ENCODE measurements at regions not wholly inside any gene's neighbourhood (a gene's known extent, or its start where the extent isn't known, plus 50 kb on each side); places are given as distances from the start of the nearest gene placed in this dataset.

GRCh38 chr9:16184964-16185646 is 632.3 kb downstream of the CCDC171 start:
- no peaks in the 10 kb centered on the region for H3K36me3 ChIP-seq
- no peaks in the 10 kb centered on the region for H3K27me3 ChIP-seq
- no peaks in the 10 kb centered on the region for H3K9me3 ChIP-seq
- TF ChIP-seq, protein P1, sequence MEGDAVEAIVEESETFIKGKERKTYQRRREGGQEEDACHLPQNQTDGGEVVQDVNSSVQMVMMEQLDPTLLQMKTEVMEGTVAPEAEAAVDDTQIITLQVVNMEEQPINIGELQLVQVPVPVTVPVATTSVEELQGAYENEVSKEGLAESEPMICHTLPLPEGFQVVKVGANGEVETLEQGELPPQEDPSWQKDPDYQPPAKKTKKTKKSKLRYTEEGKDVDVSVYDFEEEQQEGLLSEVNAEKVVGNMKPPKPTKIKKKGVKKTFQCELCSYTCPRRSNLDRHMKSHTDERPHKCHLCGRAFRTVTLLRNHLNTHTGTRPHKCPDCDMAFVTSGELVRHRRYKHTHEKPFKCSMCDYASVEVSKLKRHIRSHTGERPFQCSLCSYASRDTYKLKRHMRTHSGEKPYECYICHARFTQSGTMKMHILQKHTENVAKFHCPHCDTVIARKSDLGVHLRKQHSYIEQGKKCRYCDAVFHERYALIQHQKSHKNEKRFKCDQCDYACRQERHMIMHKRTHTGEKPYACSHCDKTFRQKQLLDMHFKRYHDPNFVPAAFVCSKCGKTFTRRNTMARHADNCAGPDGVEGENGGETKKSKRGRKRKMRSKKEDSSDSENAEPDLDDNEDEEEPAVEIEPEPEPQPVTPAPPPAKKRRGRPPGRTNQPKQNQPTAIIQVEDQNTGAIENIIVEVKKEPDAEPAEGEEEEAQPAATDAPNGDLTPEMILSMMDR (IDR thresholded peaks at IDR 0.05): no peak
- no peaks in the 10 kb centered on the region for H3K4me1 ChIP-seq (ENCODE audit: control insufficient read depth in 1 of 2, insufficient read depth in 1 of 2, low read depth in 1 of 2, low read length in 1 of 2)
- no peak overlapping the region for H3K4me3 ChIP-seq (ENCODE audit: low read depth in 1 of 2, low read length in 1 of 2)
- H3K27ac ChIP-seq: no peak overlapping the region

- TF ChIP-seq, protein P1 (IDR thresholded peaks at IDR 0.05): no peak
These were observed 638.3 kb downstream of the CCDC171 start for GRCh38 chr9:16191191-16191590.

DNA sequence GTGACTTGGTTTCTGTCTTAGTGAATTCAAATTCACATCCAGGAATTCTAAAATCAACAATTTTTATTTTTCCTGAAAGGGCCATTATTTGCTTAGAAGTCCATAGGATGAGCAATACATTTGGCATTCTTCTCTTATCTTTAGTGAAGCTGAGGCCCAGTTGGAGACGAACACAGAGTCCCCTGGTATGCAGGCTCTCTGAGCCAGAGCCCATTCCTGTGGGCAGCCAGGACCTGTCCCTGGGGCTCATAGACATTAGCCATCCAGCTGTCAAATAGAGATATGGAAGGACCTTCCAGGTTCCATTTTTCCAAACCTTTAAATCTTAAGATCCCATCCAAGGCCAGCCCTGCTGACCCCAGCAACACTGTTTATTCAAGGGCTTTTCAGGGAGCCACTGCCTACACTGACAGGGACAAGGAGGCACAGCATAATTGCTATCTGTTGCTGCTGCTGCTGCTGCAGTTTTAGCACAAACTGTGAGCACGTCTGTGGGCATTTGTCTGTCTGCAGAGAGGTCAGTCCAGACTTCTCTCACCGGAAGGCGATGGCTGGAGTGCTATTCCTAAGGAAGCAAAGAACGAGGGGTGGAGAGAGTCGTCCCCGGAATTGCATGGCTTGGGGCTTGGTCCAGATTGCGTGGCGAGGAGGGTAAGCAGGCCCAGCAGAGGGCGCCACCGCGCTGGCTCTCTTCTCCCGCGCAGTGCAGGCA is 639.0 kb downstream of the CCDC171 start:
- Histone ChIP-seq H3K4me3 (ENCODE audit: low read depth in 1 of 2, low read length in 1 of 2) (no peak overlapping the region), H3K27me3 (no peaks in the 10 kb centered on the region), H3K9me3 (no peaks in the 10 kb centered on the region), H3K4me1 (ENCODE audit: control insufficient read depth in 1 of 2, insufficient read depth in 1 of 2, low read depth in 1 of 2, low read length in 1 of 2) (no peaks in the 10 kb centered on the region), H3K36me3 (no peaks in the 10 kb centered on the region), H3K27ac (no peak overlapping the region)
- TF ChIP-seq, protein P1 (IDR thresholded peaks at IDR 0.05): no peak

More at GRCh38 chr9:16191191-16191590, 638.3 kb downstream of the CCDC171 start:
- Histone ChIP-seq H3K36me3 (no peaks in the 10 kb centered on the region), H3K4me3 (ENCODE audit: low read depth in 1 of 2, low read length in 1 of 2) (no peak overlapping the region), H3K27me3 (no peaks in the 10 kb centered on the region), H3K27ac (no peak overlapping the region), H3K9me3 (no peaks in the 10 kb centered on the region), H3K4me1 (ENCODE audit: control insufficient read depth in 1 of 2, insufficient read depth in 1 of 2, low read depth in 1 of 2, low read length in 1 of 2) (no peaks in the 10 kb centered on the region)

DNA sequence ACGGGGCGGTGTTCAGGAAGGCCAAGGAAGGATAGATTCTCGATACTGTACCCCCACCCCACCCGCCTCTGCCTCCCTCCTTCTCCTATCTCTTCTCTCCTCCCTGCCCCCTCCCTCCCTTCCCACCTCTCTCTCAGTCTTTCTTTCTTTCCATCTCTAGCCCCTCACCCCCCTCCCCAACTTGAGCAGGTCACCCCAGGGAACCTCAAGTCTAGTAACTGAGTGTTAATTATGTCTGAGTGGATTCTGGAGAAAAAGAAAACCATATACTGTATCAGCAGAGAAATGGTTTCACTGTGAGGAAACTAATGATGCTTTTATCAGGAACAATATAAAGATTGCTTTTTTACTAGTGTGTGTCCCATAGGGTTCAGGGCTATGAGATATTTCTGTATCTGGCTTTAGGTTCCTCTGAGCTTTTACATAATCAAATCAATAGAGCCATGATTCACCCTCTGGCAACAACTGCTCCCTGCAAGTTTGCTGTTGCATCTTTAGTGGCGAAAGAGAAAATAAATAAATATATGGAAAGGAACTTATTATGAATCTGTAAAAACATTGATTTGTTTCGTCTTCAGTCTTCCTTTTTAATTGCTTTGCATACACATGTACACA is 639.7 kb downstream of the CCDC171 start:
- no peaks in the 10 kb centered on the region for H3K9me3 ChIP-seq
- no peaks in the 10 kb centered on the region for H3K36me3 ChIP-seq
- H3K4me3 ChIP-seq (ENCODE audit: low read depth in 1 of 2, low read length in 1 of 2): no peak overlapping the region
- H3K4me1 ChIP-seq (ENCODE audit: control insufficient read depth in 1 of 2, insufficient read depth in 1 of 2, low read depth in 1 of 2, low read length in 1 of 2): no peaks in the 10 kb centered on the region
- H3K27me3 ChIP-seq: no peaks in the 10 kb centered on the region
- no peak overlapping the region for H3K27ac ChIP-seq
- TF ChIP-seq, protein P1 (IDR thresholded peaks at IDR 0.05): no peak

DNA sequence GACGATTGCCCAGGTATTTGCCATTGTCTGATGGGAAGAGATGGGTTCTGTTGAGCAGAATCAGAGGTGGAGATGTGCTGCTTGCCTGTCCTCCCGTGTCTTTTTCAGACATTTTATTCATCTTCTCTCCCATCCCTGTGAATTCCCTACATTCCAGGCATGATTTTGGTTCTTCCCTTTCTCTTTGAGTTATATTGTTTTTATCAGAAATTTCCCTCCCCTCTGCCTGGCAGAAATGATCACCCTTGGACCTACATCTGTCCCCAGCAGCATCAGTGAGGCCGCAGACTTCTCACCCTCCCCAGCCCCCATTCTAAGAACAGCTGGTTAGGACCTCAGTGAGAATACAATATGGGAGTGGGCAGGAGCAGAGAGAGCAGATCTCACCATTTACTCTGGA is 640.2 kb downstream of the CCDC171 start:
- no peaks in the 10 kb centered on the region for H3K4me1 ChIP-seq (ENCODE audit: control insufficient read depth in 1 of 2, insufficient read depth in 1 of 2, low read depth in 1 of 2, low read length in 1 of 2)
- no peak overlapping the region for H3K27ac ChIP-seq
- H3K9me3 ChIP-seq: no peaks in the 10 kb centered on the region
- TF ChIP-seq, protein P1 (IDR thresholded peaks at IDR 0.05): no peak
- H3K4me3 ChIP-seq (ENCODE audit: low read depth in 1 of 2, low read length in 1 of 2): no peak overlapping the region
- no peaks in the 10 kb centered on the region for H3K36me3 ChIP-seq
- no peaks in the 10 kb centered on the region for H3K27me3 ChIP-seq

All from neutrophil (primary cell).